Parathyroid adenoma (tissue), 2 donors: ENCODE measurements at regions not wholly inside any gene's neighbourhood (a gene's known extent, or its start where the extent isn't known, plus 50 kb on each side); places are given as distances from the start of the nearest gene placed in this dataset.

Source experiments
- H2AFZ ChIP-seq: fragments of 300-600 bp; sonication (generic); one replicate; pipeline ENCODE4 v1.7.0; 2017; ENCODE audit warnings: antibody characterized with exemption, mild to moderate bottlenecking
- H3K27ac ChIP-seq: fragments of 300-600 bp; sonication (generic); one replicate; pipeline ENCODE4 v1.7.0; 2017
- H3K27me3 ChIP-seq: fragments of 300-600 bp; sonication (generic); one replicate; pipeline ENCODE4 v1.7.0; 2017; ENCODE audit warnings: low read length; ENCODE audit not compliant: control insufficient read depth, insufficient read depth
- H3K36me3 ChIP-seq: fragments of 300-600 bp; sonication (generic); one replicate; pipeline ENCODE4 v1.7.0; 2017; ENCODE audit warnings: low read length; ENCODE audit not compliant: control insufficient read depth, insufficient read depth
- H3K4me1 ChIP-seq: fragments of 300-600 bp; sonication (generic); one replicate; pipeline ENCODE4 v1.7.0; 2017; ENCODE audit warnings: control low read depth
- H3K4me2 ChIP-seq: fragments of 300-600 bp; sonication (generic); one replicate; pipeline ENCODE4 v1.7.0; 2017; ENCODE audit warnings: low read length
- H3K4me3 ChIP-seq: fragments of 300-600 bp; sonication (generic); one replicate; pipeline ENCODE4 v1.7.0; 2017; ENCODE audit warnings: low read depth, low read length
- H3K79me2 ChIP-seq: fragments of 300-600 bp; sonication (generic); one replicate; pipeline ENCODE4 v1.7.0; 2017; ENCODE audit warnings: control low read depth
- H3K9ac ChIP-seq: fragments of 300-600 bp; sonication (generic); one replicate; pipeline ENCODE4 v1.7.0; 2017; ENCODE audit warnings: mild to moderate bottlenecking
- H3K9me3 ChIP-seq: fragments of 300-600 bp; sonication (generic); one replicate; pipeline ENCODE4 v1.7.0; 2017; ENCODE audit warnings: low read length; ENCODE audit not compliant: control insufficient read depth
- CTCF ChIP-seq: fragments of 300-600 bp; sonication (generic); IDR thresholded peaks from one replicate; pipeline ENCODE4 v1.7.0; 2017; ENCODE audit warnings: antibody characterized with exemption, mild to moderate bottlenecking
- donor health status: primary hyperparathyroidism.

GRCh38 chr3:3334491-3334890 lies 155.0 kb upstream of the CRBN start:
- no peak for TF ChIP-seq CTCF

DNA sequence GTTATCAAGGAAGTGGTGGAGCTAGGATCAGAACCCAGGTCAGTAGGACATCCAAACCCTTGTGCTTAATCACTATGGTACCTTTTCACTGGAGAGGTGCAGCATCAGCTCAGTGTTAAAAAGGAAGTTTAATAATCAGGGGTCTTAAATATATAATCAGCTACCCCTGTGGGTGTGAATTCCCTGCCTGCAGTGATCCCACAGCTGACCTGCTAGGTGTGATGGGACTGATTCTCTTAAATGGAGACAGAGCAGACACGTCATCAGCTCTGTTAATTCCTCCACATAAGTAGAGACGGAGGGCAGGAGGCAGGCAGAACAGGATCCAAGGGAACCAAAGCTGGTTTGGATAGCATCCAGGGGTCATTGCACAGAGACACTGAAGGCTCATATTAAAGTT lies 154.1 kb upstream of the CRBN start:
- Histone ChIP-seq H3K9me3 (no peaks in the 10 kb centered on the region), H3K27me3 (no peaks in the 10 kb centered on the region), H2AFZ (no peak overlapping the region), H3K27ac (no peak overlapping the region), H3K4me2 (no peak overlapping the region), H3K4me3 (no peak overlapping the region), H3K79me2 (no peaks in the 10 kb centered on the region), H3K36me3 (no peaks in the 10 kb centered on the region), H3K4me1 (no peaks in the 10 kb centered on the region), H3K9ac (no peak overlapping the region)
- TF ChIP-seq CTCF: no peak

More at GRCh38 chr3:3334491-3334890, 155.0 kb upstream of the CRBN start:
- Histone ChIP-seq H3K27ac (no peak overlapping the region), H3K9me3 (no peaks in the 10 kb centered on the region), H3K4me1 (no peaks in the 10 kb centered on the region), H3K9ac (no peak overlapping the region), H2AFZ (no peak overlapping the region), H3K79me2 (no peaks in the 10 kb centered on the region), H3K27me3 (no peaks in the 10 kb centered on the region), H3K4me3 (no peak overlapping the region), H3K36me3 (no peaks in the 10 kb centered on the region), H3K4me2 (no peak overlapping the region)

GRCh38 chr3:3316521-3316920 lies 137.0 kb upstream of the CRBN start:
- H3K4me1 ChIP-seq: no peaks in the 10 kb centered on the region
- no peaks in the 10 kb centered on the region for H3K27me3 ChIP-seq
- H3K79me2 ChIP-seq: no peaks in the 10 kb centered on the region
- no peak overlapping the region for H3K4me2 ChIP-seq
- no peak overlapping the region for H3K27ac ChIP-seq
- no peaks in the 10 kb centered on the region for H3K9me3 ChIP-seq
- no peak overlapping the region for H3K4me3 ChIP-seq
- no peaks in the 10 kb centered on the region for H3K36me3 ChIP-seq
- H2AFZ ChIP-seq: no peak overlapping the region
- no peak overlapping the region for H3K9ac ChIP-seq
- no peak for TF ChIP-seq CTCF

GRCh38 chr3:3315846-3316245 lies 136.4 kb upstream of the CRBN start:
- Histone ChIP-seq H3K36me3 (no peaks in the 10 kb centered on the region), H3K9me3 (no peaks in the 10 kb centered on the region), H3K27me3 (no peaks in the 10 kb centered on the region), H3K4me3 (no peak overlapping the region), H3K4me2 (no peak overlapping the region), H3K27ac (no peak overlapping the region), H3K9ac (no peak overlapping the region), H3K79me2 (no peaks in the 10 kb centered on the region), H2AFZ (no peak overlapping the region), H3K4me1 (no peaks in the 10 kb centered on the region)
- no peak for TF ChIP-seq CTCF

DNA sequence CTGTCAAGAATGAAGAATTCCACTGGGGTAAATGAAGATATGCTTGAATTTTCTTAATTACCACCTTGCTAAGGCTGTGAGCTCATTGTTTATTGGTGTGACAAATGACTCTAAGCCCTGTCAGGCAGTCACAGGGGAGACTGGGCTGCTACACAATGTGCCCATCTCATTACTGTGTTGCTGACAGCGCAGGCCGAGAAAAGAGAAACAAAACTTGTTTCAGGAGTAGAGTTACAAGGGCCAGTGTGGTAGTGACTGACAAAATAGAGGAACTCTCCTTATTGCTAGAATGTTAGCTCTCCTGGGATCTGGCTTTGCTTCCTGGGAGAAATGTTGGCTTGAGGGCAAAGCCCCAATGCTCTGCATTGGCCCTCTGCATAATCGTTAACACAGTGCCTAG lies 130.4 kb upstream of the CRBN start:
- no peaks in the 10 kb centered on the region for H3K36me3 ChIP-seq
- H3K4me2 ChIP-seq: no peak overlapping the region
- H3K27me3 ChIP-seq: no peaks in the 10 kb centered on the region
- TF ChIP-seq CTCF: no peak
- H3K4me3 ChIP-seq: no peak overlapping the region
- no peak overlapping the region for H3K9ac ChIP-seq
- H3K79me2 ChIP-seq: no peaks in the 10 kb centered on the region
- H2AFZ ChIP-seq: no peak overlapping the region
- no peaks in the 10 kb centered on the region for H3K4me1 ChIP-seq
- no peak overlapping the region for H3K27ac ChIP-seq
- H3K9me3 ChIP-seq: no peaks in the 10 kb centered on the region
